ENCODE measurements at regions not wholly inside any gene's neighbourhood (a gene's known extent, or its start where the extent isn't known, plus 50 kb on each side); places are given as distances from the start of the nearest gene placed in this dataset.

DNA sequence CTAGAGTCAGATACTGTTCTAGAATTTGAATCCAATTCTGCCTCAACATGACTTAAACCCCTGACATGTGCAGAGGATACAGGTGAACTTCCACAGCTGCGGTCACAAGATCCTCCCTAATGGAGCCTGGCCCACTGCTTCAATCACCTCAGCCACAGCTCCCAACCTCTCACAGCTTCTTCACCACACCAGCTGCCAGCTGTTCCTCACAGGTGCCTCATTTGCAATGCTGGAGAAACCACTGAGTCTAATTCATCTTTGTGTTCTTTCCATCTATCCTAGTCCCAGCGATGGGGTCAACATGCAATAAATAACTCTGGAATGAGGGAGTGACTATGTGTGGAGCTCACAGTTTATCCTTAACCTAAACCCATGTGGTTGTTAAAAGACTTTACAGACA, 72.0 kb upstream of the MAF start:
- no peak for TF ChIP-seq EZH2 (IDR thresholded peaks at IDR 0.05; ENCODE audit: borderline replicate concordance, insufficient read depth, low read depth, low read length, poor library complexity, severe bottlenecking)
- TF ChIP-seq, protein P1, sequence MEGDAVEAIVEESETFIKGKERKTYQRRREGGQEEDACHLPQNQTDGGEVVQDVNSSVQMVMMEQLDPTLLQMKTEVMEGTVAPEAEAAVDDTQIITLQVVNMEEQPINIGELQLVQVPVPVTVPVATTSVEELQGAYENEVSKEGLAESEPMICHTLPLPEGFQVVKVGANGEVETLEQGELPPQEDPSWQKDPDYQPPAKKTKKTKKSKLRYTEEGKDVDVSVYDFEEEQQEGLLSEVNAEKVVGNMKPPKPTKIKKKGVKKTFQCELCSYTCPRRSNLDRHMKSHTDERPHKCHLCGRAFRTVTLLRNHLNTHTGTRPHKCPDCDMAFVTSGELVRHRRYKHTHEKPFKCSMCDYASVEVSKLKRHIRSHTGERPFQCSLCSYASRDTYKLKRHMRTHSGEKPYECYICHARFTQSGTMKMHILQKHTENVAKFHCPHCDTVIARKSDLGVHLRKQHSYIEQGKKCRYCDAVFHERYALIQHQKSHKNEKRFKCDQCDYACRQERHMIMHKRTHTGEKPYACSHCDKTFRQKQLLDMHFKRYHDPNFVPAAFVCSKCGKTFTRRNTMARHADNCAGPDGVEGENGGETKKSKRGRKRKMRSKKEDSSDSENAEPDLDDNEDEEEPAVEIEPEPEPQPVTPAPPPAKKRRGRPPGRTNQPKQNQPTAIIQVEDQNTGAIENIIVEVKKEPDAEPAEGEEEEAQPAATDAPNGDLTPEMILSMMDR (IDR thresholded peaks at IDR 0.05), result no peak
